IPS DF 6.9 (cell line): ENCODE measurements at regions not wholly inside any gene's neighbourhood (a gene's known extent, or its start where the extent isn't known, plus 50 kb on each side); places are given as distances from the start of the nearest gene placed in this dataset.

Experiments
- DNase-seq: peaks from one replicate; pipeline ENCODE4 v3.0.0-alpha.2; 2013; ENCODE audit warnings: low read depth, low spot score
- H3K27ac ChIP-seq: one replicate; pipeline ENCODE4 v1.5.1; 2013; ENCODE audit warnings: low read length, control low read depth
- H3K27me3 ChIP-seq: 2 replicates; pipeline ENCODE4 v1.6.1; 2013; ENCODE audit warnings: mild to moderate bottlenecking, low read length; ENCODE audit not compliant: control insufficient read depth, insufficient read depth
- H3K36me3 ChIP-seq: 2 replicates; pipeline ENCODE4 v1.6.1; 2013; ENCODE audit warnings: low read length; ENCODE audit not compliant: control insufficient read depth, insufficient read depth
- H3K4me1 ChIP-seq: 2 replicates; pipeline ENCODE4 v1.6.1; 2013; ENCODE audit warnings: low read length; ENCODE audit not compliant: control insufficient read depth, insufficient read depth
- H3K4me3 ChIP-seq: 2 replicates; pipeline ENCODE4 v1.5.1; 2013; ENCODE audit warnings: mild to moderate bottlenecking, low read length
- H3K9me3 ChIP-seq: 2 replicates; pipeline ENCODE4 v1.6.1; 2013; ENCODE audit warnings: low read length, inconsistent platforms; ENCODE audit not compliant: control insufficient read depth, insufficient read depth
- WGBS: extraction: QIAGEN DNeasy Blood & Tissue Kit; methylation state at CpG from one replicate; pipeline ENCODE4 v1.1.7; 2013; ENCODE audit warnings: mixed read lengths, missing lambda C conversion rate; ENCODE audit not compliant: insufficient read length, insufficient coverage; 5-methylcytosine and 5-hydroxymethylcytosine counted together

GRCh38 chr10:2660276-2660675 lies 407.1 kb upstream of the PFKP start:
- Histone ChIP-seq H3K9me3 (no peaks in the 10 kb centered on the region), H3K27me3 (no peaks in the 10 kb centered on the region), H3K4me1 (no peaks in the 10 kb centered on the region), H3K4me3 (no peak overlapping the region), H3K36me3 (no peaks in the 10 kb centered on the region), H3K27ac (no peak overlapping the region)
- no CpG with 5 or more reads among the region's 10 CpGs for WGBS
- no peak for DNase-seq

GRCh38 chr10:2659660-2660209 lies 407.6 kb upstream of the PFKP start:
- Histone ChIP-seq H3K4me3 (no peak overlapping the region), H3K9me3 (no peaks in the 10 kb centered on the region), H3K27ac (no peak overlapping the region), H3K36me3 (no peaks in the 10 kb centered on the region), H3K4me1 (no peaks in the 10 kb centered on the region), H3K27me3 (no peaks in the 10 kb centered on the region)
- DNase-seq, result no peak
- no CpG with 5 or more reads among the region's 8 CpGs for WGBS

- H3K27ac ChIP-seq, result no peak overlapping the region
- DNase-seq, result no peak
- H3K36me3 ChIP-seq, result no peaks in the 10 kb centered on the region
- no peaks in the 10 kb centered on the region for H3K4me1 ChIP-seq
- no peaks in the 10 kb centered on the region for H3K9me3 ChIP-seq
- H3K27me3 ChIP-seq, result no peaks in the 10 kb centered on the region
- no peak overlapping the region for H3K4me3 ChIP-seq
- no CpG with 5 or more reads among the region's 4 CpGs for WGBS
Observed at GRCh38 chr10:2658780-2659179, 408.6 kb upstream of the PFKP start.

GRCh38 chr10:2650328-2650727 lies 417.0 kb upstream of the PFKP start:
- H3K27me3 ChIP-seq, result no peaks in the 10 kb centered on the region
- no peaks in the 10 kb centered on the region for H3K36me3 ChIP-seq
- no peaks in the 10 kb centered on the region for H3K9me3 ChIP-seq
- H3K27ac ChIP-seq, result no peak overlapping the region
- no peak overlapping the region for H3K4me3 ChIP-seq
- no CpG with 5 or more reads among the region's 4 CpGs for WGBS
- no peak for DNase-seq
- 0 out of 2 replicates have a peak, but pooled peaks cover 1% of the 10 kb centered on the region for H3K4me1 ChIP-seq

GRCh38 chr10:2641028-2641427 lies 426.3 kb upstream of the PFKP start:
- Histone ChIP-seq H3K9me3 (no peaks in the 10 kb centered on the region), H3K27ac (no peak overlapping the region), H3K4me1 (0 out of 2 replicates have a peak, but pooled peaks cover 1% of the 10 kb centered on the region), H3K4me3 (no peak overlapping the region), H3K36me3 (no peaks in the 10 kb centered on the region), H3K27me3 (no peaks in the 10 kb centered on the region)
- no CpG with 5 or more reads among the region's 4 CpGs for WGBS
- DNase-seq, result no peak

- no peaks in the 10 kb centered on the region for H3K36me3 ChIP-seq
- no peaks in the 10 kb centered on the region for H3K4me1 ChIP-seq
- no peak overlapping the region for H3K4me3 ChIP-seq
- H3K9me3 ChIP-seq, result no peaks in the 10 kb centered on the region
- DNase-seq, result no peak
- H3K27ac ChIP-seq, result no peak overlapping the region
- WGBS, result no CpG with 5 or more reads among the region's 6 CpGs
- no peaks in the 10 kb centered on the region for H3K27me3 ChIP-seq
Observed at GRCh38 chr10:2633630-2634029, 433.7 kb upstream of the PFKP start.

GRCh38 chr10:2631557-2632205 lies 435.7 kb upstream of the PFKP start:
- WGBS, result no CpG with 5 or more reads among the region's 11 CpGs
- H3K27ac ChIP-seq, result no peak overlapping the region
- H3K9me3 ChIP-seq, result no peaks in the 10 kb centered on the region
- no peak for DNase-seq
- no peaks in the 10 kb centered on the region for H3K27me3 ChIP-seq
- no peaks in the 10 kb centered on the region for H3K36me3 ChIP-seq
- H3K4me3 ChIP-seq, result no peak overlapping the region
- peaks cover 4% of the 10 kb centered on the region; the same call in 1 of the 2 replicates for H3K4me1 ChIP-seq

- Histone ChIP-seq H3K4me3 (no peak overlapping the region), H3K4me1 (peaks cover 5% of the 10 kb centered on the region; the same call in 1 of the 2 replicates), H3K9me3 (no peaks in the 10 kb centered on the region), H3K36me3 (no peaks in the 10 kb centered on the region), H3K27ac (no peak overlapping the region), H3K27me3 (no peaks in the 10 kb centered on the region)
- no peak for DNase-seq
- no CpG with 5 or more reads among the region's 6 CpGs for WGBS
Observed at GRCh38 chr10:2628705-2629104, 438.6 kb upstream of the PFKP start.

- WGBS, result no CpG with 5 or more reads among the region's 1 CpG
Observed at GRCh38 chr10:2627969-2628368, 439.4 kb upstream of the PFKP start.

GRCh38 chr10:2625094-2625493 lies 442.3 kb upstream of the PFKP start:
- H3K4me1 ChIP-seq, result peaks cover 5% of the 10 kb centered on the region; the same call in 1 of the 2 replicates
- no peaks in the 10 kb centered on the region for H3K27me3 ChIP-seq
- DNase-seq, result no peak
- no peak overlapping the region for H3K4me3 ChIP-seq
- no peak overlapping the region for H3K27ac ChIP-seq
- no CpG with 5 or more reads among the region's 10 CpGs for WGBS
- no peaks in the 10 kb centered on the region for H3K36me3 ChIP-seq
- H3K9me3 ChIP-seq, result no peaks in the 10 kb centered on the region

More at GRCh38 chr10:2627969-2628368, 439.4 kb upstream of the PFKP start:
- Histone ChIP-seq H3K4me1 (peaks cover 5% of the 10 kb centered on the region; the same call in 1 of the 2 replicates), H3K27ac (no peak overlapping the region), H3K36me3 (no peaks in the 10 kb centered on the region), H3K4me3 (no peak overlapping the region), H3K9me3 (no peaks in the 10 kb centered on the region), H3K27me3 (no peaks in the 10 kb centered on the region)
- no peak for DNase-seq
